ENCODE measurements at regions not wholly inside any gene's neighbourhood (a gene's known extent, or its start where the extent isn't known, plus 50 kb on each side); places are given as distances from the start of the nearest gene placed in this dataset.

DNA sequence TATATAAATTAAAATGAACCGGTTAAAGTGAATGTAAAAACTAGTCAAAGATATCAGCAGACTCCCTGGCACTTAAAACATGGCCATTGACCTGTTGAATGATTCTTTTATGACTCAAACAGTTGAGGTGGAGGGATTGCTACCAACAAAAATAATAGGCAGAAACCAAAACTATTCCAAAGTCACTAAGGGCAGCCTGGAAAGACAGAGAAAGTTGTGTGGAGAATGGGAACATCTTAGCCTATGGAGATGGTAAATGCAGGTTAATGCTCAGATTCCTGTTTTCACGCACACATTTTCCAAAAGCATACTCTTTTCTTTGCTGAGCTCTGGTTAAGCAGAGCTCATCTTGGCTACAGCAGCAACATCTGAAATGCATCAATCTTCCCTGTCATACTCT, 553.5 kb downstream of the HACE1 start:
- no peak for TF ChIP-seq EP300 (IDR thresholded peaks at IDR 0.05; ENCODE audit: borderline replicate concordance in 1 of 2, control insufficient read depth in 1 of 2, low read depth in 2 of 2, low read length in 2 of 2)
- TF ChIP-seq, protein P1, sequence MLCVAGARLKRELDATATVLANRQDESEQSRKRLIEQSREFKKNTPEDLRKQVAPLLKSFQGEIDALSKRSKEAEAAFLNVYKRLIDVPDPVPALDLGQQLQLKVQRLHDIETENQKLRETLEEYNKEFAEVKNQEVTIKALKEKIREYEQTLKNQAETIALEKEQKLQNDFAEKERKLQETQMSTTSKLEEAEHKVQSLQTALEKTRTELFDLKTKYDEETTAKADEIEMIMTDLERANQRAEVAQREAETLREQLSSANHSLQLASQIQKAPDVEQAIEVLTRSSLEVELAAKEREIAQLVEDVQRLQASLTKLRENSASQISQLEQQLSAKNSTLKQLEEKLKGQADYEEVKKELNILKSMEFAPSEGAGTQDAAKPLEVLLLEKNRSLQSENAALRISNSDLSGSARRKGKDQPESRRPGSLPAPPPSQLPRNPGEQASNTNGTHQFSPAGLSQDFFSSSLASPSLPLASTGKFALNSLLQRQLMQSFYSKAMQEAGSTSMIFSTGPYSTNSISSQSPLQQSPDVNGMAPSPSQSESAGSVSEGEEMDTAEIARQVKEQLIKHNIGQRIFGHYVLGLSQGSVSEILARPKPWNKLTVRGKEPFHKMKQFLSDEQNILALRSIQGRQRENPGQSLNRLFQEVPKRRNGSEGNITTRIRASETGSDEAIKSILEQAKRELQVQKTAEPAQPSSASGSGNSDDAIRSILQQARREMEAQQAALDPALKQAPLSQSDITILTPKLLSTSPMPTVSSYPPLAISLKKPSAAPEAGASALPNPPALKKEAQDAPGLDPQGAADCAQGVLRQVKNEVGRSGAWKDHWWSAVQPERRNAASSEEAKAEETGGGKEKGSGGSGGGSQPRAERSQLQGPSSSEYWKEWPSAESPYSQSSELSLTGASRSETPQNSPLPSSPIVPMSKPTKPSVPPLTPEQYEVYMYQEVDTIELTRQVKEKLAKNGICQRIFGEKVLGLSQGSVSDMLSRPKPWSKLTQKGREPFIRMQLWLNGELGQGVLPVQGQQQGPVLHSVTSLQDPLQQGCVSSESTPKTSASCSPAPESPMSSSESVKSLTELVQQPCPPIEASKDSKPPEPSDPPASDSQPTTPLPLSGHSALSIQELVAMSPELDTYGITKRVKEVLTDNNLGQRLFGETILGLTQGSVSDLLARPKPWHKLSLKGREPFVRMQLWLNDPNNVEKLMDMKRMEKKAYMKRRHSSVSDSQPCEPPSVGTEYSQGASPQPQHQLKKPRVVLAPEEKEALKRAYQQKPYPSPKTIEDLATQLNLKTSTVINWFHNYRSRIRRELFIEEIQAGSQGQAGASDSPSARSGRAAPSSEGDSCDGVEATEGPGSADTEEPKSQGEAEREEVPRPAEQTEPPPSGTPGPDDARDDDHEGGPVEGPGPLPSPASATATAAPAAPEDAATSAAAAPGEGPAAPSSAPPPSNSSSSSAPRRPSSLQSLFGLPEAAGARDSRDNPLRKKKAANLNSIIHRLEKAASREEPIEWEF (IDR thresholded peaks at IDR 0.05; ENCODE audit: insufficient replicate concordance, low read depth, low read length): no peak
- no peak for TF ChIP-seq CTCF (IDR thresholded peaks at IDR 0.05 in 2 of 3, conservative IDR thresholded peaks at IDR 0.05 in 1 of 3; ENCODE audit: control insufficient read depth in 2 of 3, extremely low read depth in 1 of 3, insufficient read depth in 1 of 3, low read depth in 3 of 3, low read length in 3 of 3)
- TF ChIP-seq, protein P2, sequence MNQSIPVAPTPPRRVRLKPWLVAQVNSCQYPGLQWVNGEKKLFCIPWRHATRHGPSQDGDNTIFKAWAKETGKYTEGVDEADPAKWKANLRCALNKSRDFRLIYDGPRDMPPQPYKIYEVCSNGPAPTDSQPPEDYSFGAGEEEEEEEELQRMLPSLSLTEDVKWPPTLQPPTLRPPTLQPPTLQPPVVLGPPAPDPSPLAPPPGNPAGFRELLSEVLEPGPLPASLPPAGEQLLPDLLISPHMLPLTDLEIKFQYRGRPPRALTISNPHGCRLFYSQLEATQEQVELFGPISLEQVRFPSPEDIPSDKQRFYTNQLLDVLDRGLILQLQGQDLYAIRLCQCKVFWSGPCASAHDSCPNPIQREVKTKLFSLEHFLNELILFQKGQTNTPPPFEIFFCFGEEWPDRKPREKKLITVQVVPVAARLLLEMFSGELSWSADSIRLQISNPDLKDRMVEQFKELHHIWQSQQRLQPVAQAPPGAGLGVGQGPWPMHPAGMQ (IDR thresholded peaks at IDR 0.05; ENCODE audit: borderline replicate concordance): no peak
- TF ChIP-seq, protein P3, sequence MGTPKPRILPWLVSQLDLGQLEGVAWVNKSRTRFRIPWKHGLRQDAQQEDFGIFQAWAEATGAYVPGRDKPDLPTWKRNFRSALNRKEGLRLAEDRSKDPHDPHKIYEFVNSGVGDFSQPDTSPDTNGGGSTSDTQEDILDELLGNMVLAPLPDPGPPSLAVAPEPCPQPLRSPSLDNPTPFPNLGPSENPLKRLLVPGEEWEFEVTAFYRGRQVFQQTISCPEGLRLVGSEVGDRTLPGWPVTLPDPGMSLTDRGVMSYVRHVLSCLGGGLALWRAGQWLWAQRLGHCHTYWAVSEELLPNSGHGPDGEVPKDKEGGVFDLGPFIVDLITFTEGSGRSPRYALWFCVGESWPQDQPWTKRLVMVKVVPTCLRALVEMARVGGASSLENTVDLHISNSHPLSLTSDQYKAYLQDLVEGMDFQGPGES (IDR thresholded peaks at IDR 0.05): no peak
- TF ChIP-seq ESRRA (IDR thresholded peaks at IDR 0.05; ENCODE audit: low read length): no peak
- no peak for TF ChIP-seq ZNF274 (IDR thresholded peaks at IDR 0.05; ENCODE audit: insufficient read depth, insufficient read length)
